Mesendoderm (in vitro differentiated cells): ENCODE measurements at regions not wholly inside any gene's neighbourhood (a gene's known extent, or its start where the extent isn't known, plus 50 kb on each side); places are given as distances from the start of the nearest gene placed in this dataset.

Experiments used
- DNase-seq: peaks from one replicate; pipeline ENCODE4 v3.0.0; 2013
- H2AK5ac ChIP-seq: 2 replicates; pipeline ENCODE4 v1.6.1; 2013; ENCODE audit warnings: low read length, inconsistent platforms
- H2BK120ac ChIP-seq: 2 replicates; pipeline ENCODE4 v1.6.1; 2013; ENCODE audit warnings: low read depth, mild to moderate bottlenecking, low read length, moderate library complexity, mixed read lengths
- H2BK15ac ChIP-seq: replicated peaks from 2 replicates; pipeline ENCODE4 v1.6.1; 2013; ENCODE audit warnings: low read depth, mild to moderate bottlenecking, moderate library complexity
- H2BK5ac ChIP-seq: 2 replicates; pipeline ENCODE4 v1.6.1; 2013; ENCODE audit warnings: low read length, inconsistent platforms
- H3K18ac ChIP-seq: 2 replicates; pipeline ENCODE4 v1.6.1; 2013; ENCODE audit warnings: mild to moderate bottlenecking, low read length, mixed read lengths
- H3K23ac ChIP-seq: one replicate; pipeline ENCODE4 v1.6.1; 2013; ENCODE audit warnings: low read length
- H3K27ac ChIP-seq: 2 replicates; pipeline ENCODE4 v1.5.1; 2013; ENCODE audit warnings: low read depth, mild to moderate bottlenecking, inconsistent platforms, low read length, moderate library complexity
- H3K27me3 ChIP-seq: 2 replicates; pipeline ENCODE4 v1.6.1; 2013; ENCODE audit warnings: low read length, control low read depth, mild to moderate bottlenecking, inconsistent platforms; ENCODE audit not compliant: insufficient read depth, poor library complexity
- H3K36me3 ChIP-seq: 2 replicates; pipeline ENCODE4 v1.6.1; 2013; ENCODE audit warnings: low read length, inconsistent platforms; ENCODE audit not compliant: control insufficient read depth, insufficient read depth
- H3K4ac ChIP-seq: one replicate; pipeline ENCODE4 v1.6.1; 2013; ENCODE audit warnings: low read depth, mild to moderate bottlenecking, low read length, moderate library complexity
- H3K4me1 ChIP-seq: 2 replicates; pipeline ENCODE4 v1.6.1; 2013; ENCODE audit warnings: low read depth, low read length, inconsistent platforms; ENCODE audit not compliant: control insufficient read depth
- H3K4me2 ChIP-seq: 2 replicates; pipeline ENCODE4 v1.6.1; 2013; ENCODE audit warnings: low read length
- H3K4me3 ChIP-seq: 2 replicates; pipeline ENCODE4 v1.5.1; 2013; ENCODE audit warnings: mild to moderate bottlenecking, low read length
- H3K56ac ChIP-seq: one replicate; pipeline ENCODE4 v1.6.1; 2013; ENCODE audit warnings: low read length
- H3K79me1 ChIP-seq: 2 replicates; pipeline ENCODE4 v1.6.1; 2013; ENCODE audit warnings: low read length, inconsistent platforms
- H3K79me2 ChIP-seq: 2 replicates; pipeline ENCODE4 v1.6.1; 2013; ENCODE audit warnings: mild to moderate bottlenecking, low read length; ENCODE audit not compliant: control insufficient read depth, insufficient read depth
- H3K9ac ChIP-seq: 2 replicates; pipeline ENCODE4 v1.6.1; 2013; ENCODE audit warnings: low read length, inconsistent platforms
- H4K5ac ChIP-seq: one replicate; pipeline ENCODE4 v1.6.1; 2013; ENCODE audit warnings: low read length
- H4K8ac ChIP-seq: one replicate; pipeline ENCODE4 v1.6.1; 2013; ENCODE audit warnings: low read depth, mild to moderate bottlenecking, control low read depth, low read length, moderate library complexity
- WGBS: extraction: QIAGEN DNeasy Blood & Tissue Kit; methylation state at CpG from one replicate; pipeline ENCODE4 v1.1.7; 2013; ENCODE audit warnings: low lambda C conversion rate, missing lambda C conversion rate; ENCODE audit not compliant: insufficient coverage; ENCODE audit errors: extremely low coverage; 5-methylcytosine and 5-hydroxymethylcytosine counted together

DNA sequence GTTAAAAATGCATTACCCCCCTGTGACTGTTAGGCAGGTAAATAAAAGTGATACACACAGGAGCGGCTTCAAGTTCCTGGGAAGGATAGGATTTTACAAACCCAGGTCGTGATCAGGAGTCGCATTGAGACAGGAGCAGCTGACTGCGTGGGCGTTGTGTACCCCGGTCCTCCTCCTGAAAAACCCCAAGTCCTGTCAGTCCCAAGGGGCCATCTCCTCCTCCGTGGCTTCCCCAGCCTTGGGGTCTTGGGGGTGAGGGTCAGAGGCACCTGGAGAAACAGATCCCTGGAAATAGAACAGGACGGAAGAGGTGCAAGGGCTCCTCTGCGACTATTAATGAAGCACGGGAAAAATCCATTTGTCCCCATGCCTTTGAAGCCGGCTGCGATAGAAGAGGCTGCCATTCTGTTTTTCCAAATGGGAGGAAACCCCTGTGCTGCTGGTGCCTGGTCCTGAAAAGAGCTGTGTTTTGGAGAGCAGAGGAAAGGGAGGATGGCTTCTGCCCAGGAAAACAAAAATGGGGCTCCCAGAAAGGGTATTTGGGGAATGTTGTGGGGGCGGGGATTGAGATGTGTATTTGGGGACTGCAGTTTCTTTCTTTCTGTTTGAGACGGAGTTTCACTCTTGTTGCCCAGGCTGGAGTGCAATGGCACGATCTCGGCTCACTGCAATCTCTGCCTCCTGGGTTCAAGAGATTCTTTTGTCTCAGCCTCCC, 143.1 kb downstream of the ZNF664 start:
- Histone ChIP-seq H2BK15ac (no peak overlapping the region), H4K8ac (no peak overlapping the region), H3K9ac (no peak overlapping the region), H3K36me3 (no peaks in the 10 kb centered on the region), H3K79me2 (no peaks in the 10 kb centered on the region), H2BK120ac (no peak overlapping the region), H2AK5ac (no peak overlapping the region), H3K18ac (peak overlapping the region; percentile 81), H2BK5ac (no peak overlapping the region), H3K4ac (peak overlapping the region; percentile 45), H3K79me1 (no peaks in the 10 kb centered on the region), H3K4me3 (no peak overlapping the region), H3K4me2 (no peak overlapping the region), H3K27me3 (no peaks in the 10 kb centered on the region), H3K27ac (no peak overlapping the region), H3K4me1 (no peaks in the 10 kb centered on the region), H3K56ac (peak overlapping the region; percentile 54), H4K5ac (no peak overlapping the region), H3K23ac (no peak overlapping the region)
- no CpG with 5 or more reads among the region's 16 CpGs for WGBS
- DNase-seq = peak; percentile 45

DNA sequence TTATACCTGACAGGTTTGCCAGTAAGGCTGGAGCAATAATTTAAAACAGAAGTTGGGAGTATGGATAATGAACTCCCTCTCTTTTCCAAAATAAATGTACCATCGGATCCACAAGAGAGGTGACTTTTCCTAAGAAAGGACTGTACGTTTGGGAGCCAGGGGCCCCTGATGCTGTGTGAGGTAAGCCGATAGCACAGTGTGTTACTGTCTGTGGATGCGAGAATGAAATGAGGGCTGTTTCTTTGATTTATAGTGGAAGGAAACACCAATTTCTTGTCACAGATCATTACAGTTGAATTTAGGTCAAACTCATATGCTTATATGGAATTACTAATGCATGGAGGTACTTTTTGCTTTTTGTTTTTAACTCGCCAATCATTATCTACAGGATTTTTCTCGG, 147.7 kb downstream of the ZNF664 start:
- H3K27ac ChIP-seq = no peak overlapping the region
- H2AK5ac ChIP-seq = no peak overlapping the region
- DNase-seq = no peak
- no peak overlapping the region for H3K23ac ChIP-seq
- H3K79me2 ChIP-seq = no peaks in the 10 kb centered on the region
- H3K4me1 ChIP-seq = peaks cover 4% of the 10 kb centered on the region
- H4K8ac ChIP-seq = no peak overlapping the region
- no CpG with 5 or more reads among the region's 6 CpGs for WGBS
- no peak overlapping the region for H3K4me2 ChIP-seq
- H3K4ac ChIP-seq = no peak overlapping the region
- H3K27me3 ChIP-seq = no peaks in the 10 kb centered on the region
- H2BK5ac ChIP-seq = no peak overlapping the region
- H2BK15ac ChIP-seq = no peak overlapping the region
- no peaks in the 10 kb centered on the region for H3K36me3 ChIP-seq
- H3K4me3 ChIP-seq = no peak overlapping the region
- H3K9ac ChIP-seq = no peak overlapping the region
- H2BK120ac ChIP-seq = no peak overlapping the region
- no peaks in the 10 kb centered on the region for H3K79me1 ChIP-seq
- H3K56ac ChIP-seq = no peak overlapping the region
- H3K18ac ChIP-seq = no peak overlapping the region
- no peak overlapping the region for H4K5ac ChIP-seq

DNA sequence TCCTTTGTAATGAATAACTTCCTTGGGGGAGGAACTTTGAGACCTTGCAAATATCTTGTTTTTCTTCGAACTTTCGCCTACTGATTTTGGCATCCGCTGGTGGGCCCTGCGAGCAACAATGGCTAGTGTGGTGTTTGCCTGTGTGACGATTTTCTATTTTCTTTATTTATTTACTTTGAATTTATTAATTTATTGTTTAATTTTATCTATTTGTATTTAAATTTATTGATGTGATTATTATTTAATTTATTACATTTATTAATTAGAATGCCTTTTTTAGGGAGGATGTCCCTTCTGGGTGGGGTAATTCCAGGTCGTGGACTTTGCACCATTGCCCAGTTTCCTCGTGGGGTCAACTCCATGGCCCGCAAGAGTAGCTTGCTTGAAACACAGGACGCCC, 149.7 kb downstream of the ZNF664 start:
- no peak for DNase-seq
- WGBS = no CpG with 5 or more reads among the region's 9 CpGs
- no peaks in the 10 kb centered on the region for H3K36me3 ChIP-seq
- no peak overlapping the region for H3K4me3 ChIP-seq
- H3K79me2 ChIP-seq = no peaks in the 10 kb centered on the region
- no peak overlapping the region for H2AK5ac ChIP-seq
- no peak overlapping the region for H4K5ac ChIP-seq
- no peak overlapping the region for H3K4ac ChIP-seq
- H3K18ac ChIP-seq = no peak overlapping the region
- H3K9ac ChIP-seq = no peak overlapping the region
- H3K4me1 ChIP-seq = peaks cover 4% of the 10 kb centered on the region
- no peak overlapping the region for H3K4me2 ChIP-seq
- H3K56ac ChIP-seq = no peak overlapping the region
- no peak overlapping the region for H4K8ac ChIP-seq
- no peak overlapping the region for H2BK5ac ChIP-seq
- H3K79me1 ChIP-seq = no peaks in the 10 kb centered on the region
- no peak overlapping the region for H3K27ac ChIP-seq
- H3K23ac ChIP-seq = peak overlapping the region; percentile 6
- H2BK15ac ChIP-seq = no peak overlapping the region
- H2BK120ac ChIP-seq = no peak overlapping the region
- H3K27me3 ChIP-seq = no peaks in the 10 kb centered on the region

DNA sequence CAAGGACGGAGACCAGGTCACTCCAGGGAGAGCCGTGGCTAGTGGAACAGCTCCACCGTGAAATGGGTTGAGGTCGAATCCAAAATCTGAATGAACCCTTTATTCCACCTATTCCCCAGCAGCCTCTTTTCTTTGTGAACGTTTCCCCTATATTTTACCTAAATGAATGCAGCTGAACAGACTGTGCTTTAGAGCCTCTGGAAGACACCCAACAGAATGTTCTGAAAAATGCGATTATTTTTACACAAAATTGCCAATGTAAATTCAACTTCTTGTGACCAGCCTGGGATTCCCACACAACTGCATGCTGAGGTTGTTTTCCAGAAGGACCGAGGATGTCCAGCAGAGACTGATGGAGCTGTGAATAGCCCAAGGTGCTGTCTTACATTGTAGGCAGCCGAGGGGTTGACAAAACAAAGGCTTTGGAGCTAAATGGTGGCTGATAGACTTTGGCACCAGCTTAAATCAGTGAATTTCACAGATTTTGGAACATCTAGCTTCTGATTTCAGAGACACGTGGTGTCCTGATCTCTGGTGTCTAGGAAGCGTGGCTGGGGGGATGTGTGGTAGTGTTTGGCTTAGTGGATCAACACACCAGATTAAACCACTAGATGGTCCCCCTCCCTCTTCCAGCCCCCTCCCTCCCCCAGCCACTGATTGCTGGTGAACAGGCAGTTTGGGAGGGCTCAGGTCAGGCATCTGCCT, 150.4 kb downstream of the ZNF664 start:
- H4K8ac ChIP-seq = no peak overlapping the region
- H3K79me1 ChIP-seq = no peaks in the 10 kb centered on the region
- no peak overlapping the region for H3K9ac ChIP-seq
- no peak overlapping the region for H3K4me2 ChIP-seq
- no peak overlapping the region for H2BK120ac ChIP-seq
- no peak overlapping the region for H2BK5ac ChIP-seq
- no peaks in the 10 kb centered on the region for H3K27me3 ChIP-seq
- H3K4me3 ChIP-seq = no peak overlapping the region
- H3K79me2 ChIP-seq = no peaks in the 10 kb centered on the region
- H3K18ac ChIP-seq = peak overlapping the region; percentile 45
- H3K36me3 ChIP-seq = no peaks in the 10 kb centered on the region
- H2AK5ac ChIP-seq = no peak overlapping the region
- H3K56ac ChIP-seq = peak overlapping the region; percentile 59
- H3K27ac ChIP-seq = no peak overlapping the region
- no peak overlapping the region for H3K4ac ChIP-seq
- H3K4me1 ChIP-seq = peaks cover 4% of the 10 kb centered on the region
- H4K5ac ChIP-seq = no peak overlapping the region
- H2BK15ac ChIP-seq = no peak overlapping the region
- no peak for DNase-seq
- H3K23ac ChIP-seq = peak overlapping the region; percentile 6
- no CpG with 5 or more reads among the region's 10 CpGs for WGBS

DNA sequence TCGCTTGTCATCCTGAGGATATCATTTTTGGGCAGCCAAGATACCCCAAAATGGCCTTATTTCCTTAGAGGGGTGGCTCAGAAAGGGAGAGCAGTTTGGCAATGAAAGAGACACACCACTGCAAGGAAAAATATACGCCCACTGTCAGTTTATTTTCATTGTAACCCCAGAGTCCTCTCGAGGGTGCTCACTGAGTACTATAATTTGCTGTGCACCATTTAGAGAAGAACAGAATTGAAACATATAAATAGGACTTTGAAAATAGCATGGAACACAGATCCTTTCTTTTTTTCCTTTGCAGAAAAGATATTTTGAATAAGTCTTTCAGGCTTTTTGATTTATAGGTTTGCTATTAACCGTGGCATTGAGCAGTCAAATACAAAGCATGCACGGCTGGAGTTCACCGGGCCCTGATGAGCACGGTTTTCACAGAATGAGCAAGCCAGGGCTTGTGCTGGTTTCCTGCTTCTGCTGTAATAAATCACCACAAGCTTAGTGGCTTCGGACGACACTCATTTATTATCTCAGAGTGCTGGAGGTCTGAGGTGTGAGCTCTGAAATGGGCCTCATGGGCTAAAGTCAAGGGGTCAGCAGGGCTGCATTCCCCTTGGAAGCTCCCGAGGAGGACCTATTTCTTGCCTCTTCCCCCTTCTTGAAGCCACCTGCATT, 152.3 kb downstream of the ZNF664 start:
- no peak overlapping the region for H2BK15ac ChIP-seq
- H3K79me2 ChIP-seq = no peaks in the 10 kb centered on the region
- H3K4me3 ChIP-seq = no peak overlapping the region
- no CpG with 5 or more reads among the region's 10 CpGs for WGBS
- H3K36me3 ChIP-seq = no peaks in the 10 kb centered on the region
- H2BK120ac ChIP-seq = no peak overlapping the region
- H3K9ac ChIP-seq = no peak overlapping the region
- no peaks in the 10 kb centered on the region for H3K27me3 ChIP-seq
- H3K79me1 ChIP-seq = no peaks in the 10 kb centered on the region
- H4K8ac ChIP-seq = no peak overlapping the region
- DNase-seq = no peak
- H3K4me1 ChIP-seq = peaks cover 4% of the 10 kb centered on the region
- H2AK5ac ChIP-seq = no peak overlapping the region
- no peak overlapping the region for H3K4me2 ChIP-seq
- H4K5ac ChIP-seq = no peak overlapping the region
- H3K56ac ChIP-seq = no peak overlapping the region
- no peak overlapping the region for H3K23ac ChIP-seq
- no peak overlapping the region for H3K27ac ChIP-seq
- no peak overlapping the region for H3K18ac ChIP-seq
- no peak overlapping the region for H2BK5ac ChIP-seq
- no peak overlapping the region for H3K4ac ChIP-seq
